H1 (cell line): ENCODE measurements at regions not wholly inside any gene's neighbourhood (a gene's known extent, or its start where the extent isn't known, plus 50 kb on each side); places are given as distances from the start of the nearest gene placed in this dataset.

ENCODE experiments used
- CBX8 ChIP-seq: fragments of 300-800, 300-1000 bp; sonication (generic); IDR thresholded peaks from 2 replicates; pipeline ENCODE4 v1.7.1; 2016; ENCODE audit warnings: low read depth, low read length, borderline replicate concordance
- EZH2 ChIP-seq: fragments of 200-600 bp; sonication (generic); IDR thresholded peaks from 2 replicates; pipeline ENCODE4 v1.7.1; 2012; ENCODE audit warnings: low read depth, mild to moderate bottlenecking, moderate library complexity, low read length, inconsistent platforms; ENCODE audit not compliant: severe bottlenecking
- POLR2AphosphoS5 ChIP-seq: IDR thresholded peaks from 2 replicates; pipeline ENCODE4 v1.6.1; 2011; ENCODE audit warnings: low read depth, low read length
- RBBP5 ChIP-seq: IDR thresholded peaks from 2 replicates; pipeline ENCODE4 v1.7.1; 2012; ENCODE audit warnings: low read depth, mild to moderate bottlenecking, inconsistent platforms, low read length, moderate library complexity, borderline replicate concordance
- RFX5 ChIP-seq: IDR thresholded peaks from 2 replicates; pipeline ENCODE4 v1.6.1; 2011; ENCODE audit warnings: low read depth, low read length, improper control_type of control experiment, borderline replicate concordance
- SP4 ChIP-seq: IDR thresholded peaks from 2 replicates; pipeline ENCODE4 v1.6.1; 2012; ENCODE audit warnings: low read length, inconsistent platforms
- TF ChIP-seq, protein P1 (sequence below), 3 experiments: IDR thresholded peaks; 1 replicate in 2 of 3; 2 replicates in 1 of 3; pipeline versions ENCODE4 v1.5.1 to v1.6.1; 2011; ENCODE audit warnings: low read length in 3 of 3, mild to moderate bottlenecking in 3 of 3, inconsistent platforms in 2 of 3, low read depth in 1 of 3, moderate library complexity in 1 of 3; ENCODE audit not compliant: insufficient read depth in 1 of 3; ENCODE audit errors: control extremely low read depth in 1 of 3
- TF ChIP-seq, protein P2 (sequence below): IDR thresholded peaks from 2 replicates; pipeline ENCODE4 v1.6.1; 2012; ENCODE audit warnings: inconsistent platforms

GRCh38 chr12:38424436-38424835 lies 107.9 kb downstream of the ALG10B start:
- TF ChIP-seq, protein P1, sequence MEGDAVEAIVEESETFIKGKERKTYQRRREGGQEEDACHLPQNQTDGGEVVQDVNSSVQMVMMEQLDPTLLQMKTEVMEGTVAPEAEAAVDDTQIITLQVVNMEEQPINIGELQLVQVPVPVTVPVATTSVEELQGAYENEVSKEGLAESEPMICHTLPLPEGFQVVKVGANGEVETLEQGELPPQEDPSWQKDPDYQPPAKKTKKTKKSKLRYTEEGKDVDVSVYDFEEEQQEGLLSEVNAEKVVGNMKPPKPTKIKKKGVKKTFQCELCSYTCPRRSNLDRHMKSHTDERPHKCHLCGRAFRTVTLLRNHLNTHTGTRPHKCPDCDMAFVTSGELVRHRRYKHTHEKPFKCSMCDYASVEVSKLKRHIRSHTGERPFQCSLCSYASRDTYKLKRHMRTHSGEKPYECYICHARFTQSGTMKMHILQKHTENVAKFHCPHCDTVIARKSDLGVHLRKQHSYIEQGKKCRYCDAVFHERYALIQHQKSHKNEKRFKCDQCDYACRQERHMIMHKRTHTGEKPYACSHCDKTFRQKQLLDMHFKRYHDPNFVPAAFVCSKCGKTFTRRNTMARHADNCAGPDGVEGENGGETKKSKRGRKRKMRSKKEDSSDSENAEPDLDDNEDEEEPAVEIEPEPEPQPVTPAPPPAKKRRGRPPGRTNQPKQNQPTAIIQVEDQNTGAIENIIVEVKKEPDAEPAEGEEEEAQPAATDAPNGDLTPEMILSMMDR (IDR thresholded peaks at IDR 0.05; ENCODE audit: control extremely low read depth in 1 of 3, insufficient read depth in 1 of 3, low read depth in 1 of 3, low read length in 3 of 3), result no peak
- no peak for TF ChIP-seq SP4
- TF ChIP-seq, protein P2, sequence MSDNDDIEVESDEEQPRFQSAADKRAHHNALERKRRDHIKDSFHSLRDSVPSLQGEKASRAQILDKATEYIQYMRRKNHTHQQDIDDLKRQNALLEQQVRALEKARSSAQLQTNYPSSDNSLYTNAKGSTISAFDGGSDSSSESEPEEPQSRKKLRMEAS, result no peak
- no peak for TF ChIP-seq EZH2
- no peak for TF ChIP-seq CBX8
- no peak for TF ChIP-seq POLR2AphosphoS5
- TF ChIP-seq RFX5, result no peak
- TF ChIP-seq RBBP5, result no peak
